Tibial nerve (tissue), 4 donors: ENCODE measurements at regions not wholly inside any gene's neighbourhood (a gene's known extent, or its start where the extent isn't known, plus 50 kb on each side); places are given as distances from the start of the nearest gene placed in this dataset.

Source experiments
- EP300 ChIP-seq, 2 donors: sonication (generic); formaldehyde crosslinking; IDR thresholded peaks; one replicate each; pipeline ENCODE4 v1.6.1; 2017; ENCODE audit warnings: antibody characterized with exemption in 2 of 2, mild to moderate bottlenecking in 1 of 2
- POLR2A ChIP-seq, 2 donors: fragments of 450-650 bp; IDR thresholded peaks; one replicate each; pipeline ENCODE4 v1.6.1; 2017; ENCODE audit warnings: antibody characterized with exemption in 2 of 2, mild to moderate bottlenecking in 2 of 2, moderate library complexity in 2 of 2
- TF ChIP-seq, protein P1 (sequence below), 5 experiments: fragments of 200-600 bp in 3 of 5; fragments of 450-650 bp in 2 of 5; sonication (generic) in 3 of 5; IDR thresholded peaks; one replicate each; pipeline ENCODE4 v1.5.1; 2016 to 2019; ENCODE audit warnings: antibody characterized with exemption in 5 of 5, mild to moderate bottlenecking in 3 of 5, moderate library complexity in 2 of 5

DNA sequence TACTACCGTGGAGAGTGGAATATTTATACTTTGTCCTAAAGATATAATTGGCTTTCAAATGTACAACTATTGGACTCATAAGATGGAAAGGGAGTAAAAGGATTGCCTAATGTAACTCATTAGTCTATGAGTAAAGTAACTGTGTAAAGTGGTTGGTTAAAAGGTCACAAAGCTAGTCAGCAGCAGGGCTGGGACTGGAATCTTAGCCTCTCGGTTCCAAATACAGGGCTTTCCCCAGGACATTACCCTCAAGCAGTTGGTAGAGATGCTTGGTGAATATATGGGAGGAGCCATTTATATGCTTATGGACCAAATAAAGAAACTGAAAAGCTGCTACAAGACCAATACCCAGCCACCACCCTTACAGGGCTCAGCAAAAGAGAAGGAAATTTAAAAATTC lies 283.7 kb downstream of the HLX start:
- TF ChIP-seq, protein P1, sequence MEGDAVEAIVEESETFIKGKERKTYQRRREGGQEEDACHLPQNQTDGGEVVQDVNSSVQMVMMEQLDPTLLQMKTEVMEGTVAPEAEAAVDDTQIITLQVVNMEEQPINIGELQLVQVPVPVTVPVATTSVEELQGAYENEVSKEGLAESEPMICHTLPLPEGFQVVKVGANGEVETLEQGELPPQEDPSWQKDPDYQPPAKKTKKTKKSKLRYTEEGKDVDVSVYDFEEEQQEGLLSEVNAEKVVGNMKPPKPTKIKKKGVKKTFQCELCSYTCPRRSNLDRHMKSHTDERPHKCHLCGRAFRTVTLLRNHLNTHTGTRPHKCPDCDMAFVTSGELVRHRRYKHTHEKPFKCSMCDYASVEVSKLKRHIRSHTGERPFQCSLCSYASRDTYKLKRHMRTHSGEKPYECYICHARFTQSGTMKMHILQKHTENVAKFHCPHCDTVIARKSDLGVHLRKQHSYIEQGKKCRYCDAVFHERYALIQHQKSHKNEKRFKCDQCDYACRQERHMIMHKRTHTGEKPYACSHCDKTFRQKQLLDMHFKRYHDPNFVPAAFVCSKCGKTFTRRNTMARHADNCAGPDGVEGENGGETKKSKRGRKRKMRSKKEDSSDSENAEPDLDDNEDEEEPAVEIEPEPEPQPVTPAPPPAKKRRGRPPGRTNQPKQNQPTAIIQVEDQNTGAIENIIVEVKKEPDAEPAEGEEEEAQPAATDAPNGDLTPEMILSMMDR (IDR thresholded peaks at IDR 0.05) = no peak
- TF ChIP-seq EP300 (IDR thresholded peaks at IDR 0.05) (no peak), POLR2A (IDR thresholded peaks at IDR 0.05) (no peak)
